ENCODE measurements at regions not wholly inside any gene's neighbourhood (a gene's known extent, or its start where the extent isn't known, plus 50 kb on each side); places are given as distances from the start of the nearest gene placed in this dataset.

DNA sequence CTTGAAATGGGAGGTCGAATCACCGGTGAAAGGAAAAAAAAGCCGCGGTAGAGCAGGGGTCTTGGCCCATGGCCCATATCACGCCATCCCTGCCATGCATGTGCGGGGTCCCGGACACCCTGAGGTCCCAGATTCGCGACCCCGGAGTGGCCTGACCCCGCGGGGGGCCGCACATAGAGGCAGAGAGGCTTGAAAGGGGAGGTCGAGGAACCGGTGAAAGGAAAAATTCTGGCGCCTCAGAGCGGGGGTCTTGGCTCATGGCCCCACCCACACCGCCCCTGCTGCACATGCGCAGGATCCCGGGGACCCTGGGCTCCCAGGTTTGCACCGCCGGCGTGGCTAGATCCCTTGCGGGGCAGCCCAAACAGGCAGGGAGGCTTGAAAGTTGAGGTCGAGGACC lies 319.8 kb downstream of the ALG10 start:
- no peak overlapping the region for H3K4me3 ChIP-seq (ENCODE audit: low read length)
- ATAC-seq (no peak), DNase-seq (no peak)
- 57% methylated on average over 25 of the region's 25 CpGs for WGBS (ENCODE audit: insufficient coverage)
- H3K4me1 Mint-ChIP-seq: no peaks in the 10 kb centered on the region
- H3K36me3 Mint-ChIP-seq: no peaks in the 10 kb centered on the region
- no peak overlapping the region for H3K27ac ChIP-seq (ENCODE audit: low read length)
- no peaks in the 10 kb centered on the region for H3K4me1 ChIP-seq (ENCODE audit: control insufficient read depth, insufficient read depth, low read length)
- H3K4me3 Mint-ChIP-seq: no peak overlapping the region
- no peaks in the 10 kb centered on the region for H3K27me3 ChIP-seq (ENCODE audit: control insufficient read depth, insufficient read depth, low read length)
- no peaks in the 10 kb centered on the region for H3K36me3 ChIP-seq (ENCODE audit: control insufficient read depth, insufficient read depth, low read length)
- intact Hi-C loops (cut with micrococcal nuclease): no loop called here
- peaks cover 81% of the 10 kb centered on the region for H3K9me3 ChIP-seq (ENCODE audit: control insufficient read depth, insufficient read depth, low read length)
- H3K27ac Mint-ChIP-seq: no peak overlapping the region
- TF ChIP-seq, protein P1, sequence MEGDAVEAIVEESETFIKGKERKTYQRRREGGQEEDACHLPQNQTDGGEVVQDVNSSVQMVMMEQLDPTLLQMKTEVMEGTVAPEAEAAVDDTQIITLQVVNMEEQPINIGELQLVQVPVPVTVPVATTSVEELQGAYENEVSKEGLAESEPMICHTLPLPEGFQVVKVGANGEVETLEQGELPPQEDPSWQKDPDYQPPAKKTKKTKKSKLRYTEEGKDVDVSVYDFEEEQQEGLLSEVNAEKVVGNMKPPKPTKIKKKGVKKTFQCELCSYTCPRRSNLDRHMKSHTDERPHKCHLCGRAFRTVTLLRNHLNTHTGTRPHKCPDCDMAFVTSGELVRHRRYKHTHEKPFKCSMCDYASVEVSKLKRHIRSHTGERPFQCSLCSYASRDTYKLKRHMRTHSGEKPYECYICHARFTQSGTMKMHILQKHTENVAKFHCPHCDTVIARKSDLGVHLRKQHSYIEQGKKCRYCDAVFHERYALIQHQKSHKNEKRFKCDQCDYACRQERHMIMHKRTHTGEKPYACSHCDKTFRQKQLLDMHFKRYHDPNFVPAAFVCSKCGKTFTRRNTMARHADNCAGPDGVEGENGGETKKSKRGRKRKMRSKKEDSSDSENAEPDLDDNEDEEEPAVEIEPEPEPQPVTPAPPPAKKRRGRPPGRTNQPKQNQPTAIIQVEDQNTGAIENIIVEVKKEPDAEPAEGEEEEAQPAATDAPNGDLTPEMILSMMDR (IDR thresholded peaks at IDR 0.05): no peak
- no peaks in the 10 kb centered on the region for H3K27me3 Mint-ChIP-seq (ENCODE audit: low read depth in 2 of 2)
- peaks cover 0 to 3% of the 10 kb centered on the region in 2 donors for H3K9me3 Mint-ChIP-seq

DNA sequence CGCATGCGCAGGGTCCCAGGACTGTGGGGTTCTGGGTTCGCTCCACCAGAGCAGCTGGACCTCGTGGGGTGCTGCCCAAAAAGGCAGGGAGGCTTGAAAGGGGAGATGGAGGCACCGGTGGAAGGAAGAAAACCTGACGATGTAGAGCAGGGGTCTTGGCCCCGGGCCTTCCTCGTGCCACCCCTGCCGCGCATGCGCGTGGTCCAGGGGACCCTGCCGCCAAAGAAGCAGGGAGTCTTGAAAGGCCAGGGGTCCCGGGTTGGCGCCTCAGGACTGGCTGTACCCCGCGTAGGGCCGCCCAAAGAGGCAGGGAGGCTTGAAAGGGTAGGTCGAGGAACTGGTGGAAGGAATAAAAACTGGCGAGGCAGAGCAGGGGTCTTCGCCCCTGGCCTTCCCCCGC lies 321.0 kb downstream of the ALG10 start:
- no peaks in the 10 kb centered on the region for H3K4me1 Mint-ChIP-seq
- Histone ChIP-seq H3K27ac (ENCODE audit: low read length) (no peak overlapping the region), H3K9me3 (ENCODE audit: control insufficient read depth, insufficient read depth, low read length) (peaks cover 80% of the 10 kb centered on the region), H3K27me3 (ENCODE audit: control insufficient read depth, insufficient read depth, low read length) (no peaks in the 10 kb centered on the region), H3K36me3 (ENCODE audit: control insufficient read depth, insufficient read depth, low read length) (no peaks in the 10 kb centered on the region), H3K4me3 (ENCODE audit: low read length) (no peak overlapping the region), H3K4me1 (ENCODE audit: control insufficient read depth, insufficient read depth, low read length) (no peaks in the 10 kb centered on the region)
- ATAC-seq: no peak
- 70% methylated on average over 22 of the region's 22 CpGs for WGBS (ENCODE audit: insufficient coverage)
- H3K27ac Mint-ChIP-seq: no peak overlapping the region
- TF ChIP-seq, protein P1 (IDR thresholded peaks at IDR 0.05): no peak
- H3K4me3 Mint-ChIP-seq: no peak overlapping the region
- intact Hi-C loops (cut with micrococcal nuclease): no loop called here
- H3K9me3 Mint-ChIP-seq: peaks cover 0 to 6% of the 10 kb centered on the region in 2 donors
- DNase-seq: no peak
- H3K36me3 Mint-ChIP-seq: no peaks in the 10 kb centered on the region
- no peaks in the 10 kb centered on the region for H3K27me3 Mint-ChIP-seq (ENCODE audit: low read depth in 2 of 2)

DNA sequence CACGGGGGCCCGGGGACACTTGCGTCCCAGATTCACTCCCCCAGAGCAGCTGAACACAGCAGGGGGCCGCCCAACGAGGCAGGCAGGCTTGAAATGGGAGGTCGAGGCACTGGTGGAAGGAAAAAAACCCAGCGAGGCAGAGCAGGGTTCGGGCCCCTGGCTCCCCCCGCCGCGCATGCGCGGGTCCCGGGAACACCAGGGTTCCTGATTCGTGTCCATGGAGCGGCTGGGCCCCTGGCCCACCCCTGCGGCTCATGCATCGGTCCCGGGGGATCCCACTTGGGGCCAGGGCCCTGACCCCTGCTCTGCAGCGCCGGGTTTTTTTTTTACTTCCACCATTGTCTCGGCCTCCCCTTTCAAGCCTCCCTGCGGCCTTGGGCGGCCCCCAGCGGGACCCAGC lies 321.5 kb downstream of the ALG10 start:
- DNase-seq (no peak), ATAC-seq (no peak)
- H3K4me1 ChIP-seq (ENCODE audit: control insufficient read depth, insufficient read depth, low read length): no peaks in the 10 kb centered on the region
- H3K27ac ChIP-seq (ENCODE audit: low read length): no peak overlapping the region
- Mint-ChIP-seq H3K4me1 (no peaks in the 10 kb centered on the region), H3K27ac (no peak overlapping the region), H3K4me3 (no peak overlapping the region), H3K36me3 (no peaks in the 10 kb centered on the region), H3K27me3 (ENCODE audit: low read depth in 2 of 2) (no peaks in the 10 kb centered on the region), H3K9me3 (peaks cover 0 to 6% of the 10 kb centered on the region in 2 donors)
- intact Hi-C loops (cut with micrococcal nuclease): no loop called here
- peaks cover 79% of the 10 kb centered on the region for H3K9me3 ChIP-seq (ENCODE audit: control insufficient read depth, insufficient read depth, low read length)
- no peaks in the 10 kb centered on the region for H3K36me3 ChIP-seq (ENCODE audit: control insufficient read depth, insufficient read depth, low read length)
- WGBS (ENCODE audit: insufficient coverage): 69% methylated on average over 25 of the region's 25 CpGs
- H3K4me3 ChIP-seq (ENCODE audit: low read length): no peak overlapping the region
- TF ChIP-seq, protein P1 (IDR thresholded peaks at IDR 0.05): no peak
- no peaks in the 10 kb centered on the region for H3K27me3 ChIP-seq (ENCODE audit: control insufficient read depth, insufficient read depth, low read length)

DNA sequence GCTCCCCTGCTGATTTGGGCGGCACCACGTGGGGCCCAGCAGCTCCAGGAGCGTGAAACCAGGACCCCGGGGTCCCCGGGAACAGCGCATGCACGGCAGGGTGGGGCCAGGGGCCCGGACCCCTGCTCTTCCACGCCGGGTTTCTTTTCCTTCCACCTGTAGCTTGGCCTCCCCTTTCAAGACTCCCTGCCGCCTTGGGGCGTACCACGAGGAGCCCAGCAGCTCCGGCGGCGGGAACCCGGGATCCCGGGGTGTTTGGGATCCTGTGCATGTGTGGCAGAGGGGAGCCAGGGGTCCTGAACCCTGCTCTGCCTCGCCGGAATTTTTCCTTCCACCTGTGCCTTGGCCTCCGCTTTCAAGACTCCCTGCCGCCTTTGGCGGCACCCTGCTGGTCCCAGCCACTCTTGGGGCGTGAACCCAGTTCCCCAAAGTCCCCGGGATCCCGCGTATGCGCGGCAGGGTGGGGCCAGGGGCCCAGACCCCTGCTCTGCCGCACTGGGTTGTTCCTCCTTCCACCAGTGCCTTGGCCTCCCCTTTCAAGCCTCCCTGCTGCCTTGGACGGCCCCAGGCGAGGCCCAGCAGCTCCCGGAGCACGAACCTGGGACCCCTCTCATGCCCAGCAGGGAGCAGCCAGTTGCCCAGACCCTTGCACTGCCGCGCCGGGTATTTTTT lies 322.7 kb downstream of the ALG10 start:
- 71% methylated on average over 36 of the region's 37 CpGs for WGBS (ENCODE audit: insufficient coverage)
- H3K9me3 ChIP-seq (ENCODE audit: control insufficient read depth, insufficient read depth, low read length): peaks cover 76% of the 10 kb centered on the region
- intact Hi-C loops (cut with micrococcal nuclease): no loop called here

More for the DNA sequence above, 322.7 kb downstream of the ALG10 start:
- Histone ChIP-seq H3K27ac (ENCODE audit: low read length) (no peak overlapping the region), H3K4me3 (ENCODE audit: low read length) (no peak overlapping the region), H3K36me3 (ENCODE audit: control insufficient read depth, insufficient read depth, low read length) (no peaks in the 10 kb centered on the region), H3K27me3 (ENCODE audit: control insufficient read depth, insufficient read depth, low read length) (no peaks in the 10 kb centered on the region), H3K4me1 (ENCODE audit: control insufficient read depth, insufficient read depth, low read length) (no peaks in the 10 kb centered on the region)
- Mint-ChIP-seq H3K36me3 (no peaks in the 10 kb centered on the region), H3K27ac (no peak overlapping the region), H3K4me1 (no peaks in the 10 kb centered on the region), H3K27me3 (ENCODE audit: low read depth in 2 of 2) (no peaks in the 10 kb centered on the region), H3K4me3 (no peak overlapping the region), H3K9me3 (peaks cover 0 to 4% of the 10 kb centered on the region in 2 donors)
- DNase-seq (no peak), ATAC-seq (no peak)
- TF ChIP-seq, protein P1 (IDR thresholded peaks at IDR 0.05): no peak
